ENCODE measurements at regions not wholly inside any gene's neighbourhood (a gene's known extent, or its start where the extent isn't known, plus 50 kb on each side); places are given as distances from the start of the nearest gene placed in this dataset.

DNA sequence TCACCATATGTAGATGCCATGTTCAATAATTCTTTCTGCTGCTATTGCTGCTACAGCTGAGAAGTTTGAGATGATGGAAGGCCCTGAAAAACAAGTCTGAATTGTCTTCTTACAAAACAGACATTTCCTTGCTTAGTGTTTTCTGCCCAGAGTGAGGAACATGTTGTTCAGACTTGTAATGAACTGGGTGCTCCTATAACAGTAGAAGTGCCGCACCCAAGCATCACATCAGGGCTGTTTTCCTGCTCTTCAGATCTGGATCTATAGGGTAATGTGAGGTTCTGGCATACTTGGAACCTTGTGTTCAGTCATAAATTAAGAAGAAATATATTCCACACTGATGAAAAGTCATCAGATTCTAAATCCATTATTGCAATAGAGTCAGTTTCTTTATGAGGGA is 171.9 kb upstream of the DIO2 start:
- TF ChIP-seq, protein P1, sequence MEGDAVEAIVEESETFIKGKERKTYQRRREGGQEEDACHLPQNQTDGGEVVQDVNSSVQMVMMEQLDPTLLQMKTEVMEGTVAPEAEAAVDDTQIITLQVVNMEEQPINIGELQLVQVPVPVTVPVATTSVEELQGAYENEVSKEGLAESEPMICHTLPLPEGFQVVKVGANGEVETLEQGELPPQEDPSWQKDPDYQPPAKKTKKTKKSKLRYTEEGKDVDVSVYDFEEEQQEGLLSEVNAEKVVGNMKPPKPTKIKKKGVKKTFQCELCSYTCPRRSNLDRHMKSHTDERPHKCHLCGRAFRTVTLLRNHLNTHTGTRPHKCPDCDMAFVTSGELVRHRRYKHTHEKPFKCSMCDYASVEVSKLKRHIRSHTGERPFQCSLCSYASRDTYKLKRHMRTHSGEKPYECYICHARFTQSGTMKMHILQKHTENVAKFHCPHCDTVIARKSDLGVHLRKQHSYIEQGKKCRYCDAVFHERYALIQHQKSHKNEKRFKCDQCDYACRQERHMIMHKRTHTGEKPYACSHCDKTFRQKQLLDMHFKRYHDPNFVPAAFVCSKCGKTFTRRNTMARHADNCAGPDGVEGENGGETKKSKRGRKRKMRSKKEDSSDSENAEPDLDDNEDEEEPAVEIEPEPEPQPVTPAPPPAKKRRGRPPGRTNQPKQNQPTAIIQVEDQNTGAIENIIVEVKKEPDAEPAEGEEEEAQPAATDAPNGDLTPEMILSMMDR (IDR thresholded peaks at IDR 0.05), result no peak
- ATAC-seq (ENCODE audit: low FRiP score) (no peak), DNase-seq (ENCODE audit: low spot score) (no peak)

DNA sequence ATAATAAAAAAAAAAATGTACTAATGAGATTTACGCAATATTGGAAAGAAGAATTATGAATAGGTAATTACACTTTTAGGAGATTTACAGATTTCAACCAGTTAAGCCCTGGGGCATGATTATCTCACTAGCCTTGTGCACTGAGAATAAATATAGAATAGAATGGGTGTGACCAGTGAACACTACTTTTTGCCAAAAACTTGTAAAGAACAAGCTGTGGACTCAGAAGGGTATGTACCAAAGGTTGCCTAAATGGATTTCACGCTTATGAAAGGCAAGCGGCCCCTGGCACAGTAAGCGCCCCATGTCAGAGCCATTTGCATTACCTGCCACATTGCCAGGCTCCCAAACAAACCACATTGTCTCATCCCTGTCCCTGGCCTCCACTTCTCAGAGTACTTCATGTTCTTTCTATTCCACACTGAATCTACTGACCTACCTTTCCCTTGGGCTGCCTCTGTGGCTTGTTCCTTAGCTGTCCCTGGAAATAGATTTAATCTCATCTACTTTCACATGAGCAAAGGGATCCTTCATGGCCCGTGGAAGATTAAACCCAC is 170.6 kb upstream of the DIO2 start:
- DNase-seq (ENCODE audit: low spot score), result no peak
- TF ChIP-seq, protein P1 (IDR thresholded peaks at IDR 0.05), result no peak
- no peak for ATAC-seq (ENCODE audit: low FRiP score)

DNA sequence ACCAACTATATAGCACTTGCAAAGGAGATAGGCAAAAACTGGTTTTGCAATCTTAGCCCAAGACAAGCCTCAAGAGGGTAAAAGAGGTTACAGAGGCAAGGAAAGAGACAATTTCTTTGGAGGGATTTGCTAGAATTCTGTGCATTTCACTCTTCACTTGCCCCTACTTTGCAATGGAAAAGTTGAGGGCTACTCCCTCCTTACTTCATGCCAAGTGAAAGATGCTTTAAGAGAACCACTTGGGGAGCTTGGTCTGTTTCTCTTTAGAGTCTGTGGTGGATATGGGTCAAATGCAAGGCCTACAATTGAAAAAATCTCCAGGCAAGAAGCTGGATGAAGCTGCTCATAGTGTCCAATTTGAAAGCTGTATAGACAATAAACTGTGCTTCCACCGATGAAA is 167.7 kb upstream of the DIO2 start:
- TF ChIP-seq, protein P1 (IDR thresholded peaks at IDR 0.05), result no peak
- DNase-seq (ENCODE audit: low spot score), result no peak
- no peak for ATAC-seq (ENCODE audit: low FRiP score)

DNA sequence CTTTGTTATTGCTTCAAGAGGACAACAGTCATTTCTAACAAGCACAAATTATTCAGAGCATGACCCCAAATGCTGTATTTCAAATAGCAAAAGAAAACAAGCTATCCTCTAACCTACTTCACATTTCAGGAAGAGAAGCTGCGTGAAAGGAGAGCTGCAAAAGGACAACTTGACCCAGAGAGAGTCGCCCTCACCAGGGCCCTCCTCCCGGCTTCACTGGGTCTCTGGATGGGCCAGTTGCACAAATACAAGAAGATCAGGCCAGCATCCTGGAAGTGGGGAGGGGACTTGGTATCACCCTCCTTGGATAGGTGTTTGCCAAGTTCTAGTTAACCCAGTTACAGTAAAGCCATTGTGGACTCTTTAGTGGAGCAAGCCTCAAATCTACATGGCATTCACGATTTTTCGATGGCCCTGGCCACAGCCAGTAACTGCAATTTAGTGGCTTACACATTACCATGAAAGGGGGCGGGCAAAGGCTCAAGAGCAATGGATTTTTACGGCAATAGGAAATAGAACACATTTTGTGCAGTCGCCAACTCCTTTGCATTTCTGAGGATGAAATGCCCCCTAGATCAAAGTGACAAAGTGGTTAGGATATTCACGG is 166.9 kb upstream of the DIO2 start:
- TF ChIP-seq, protein P1 (IDR thresholded peaks at IDR 0.05), result no peak
- no peak for ATAC-seq (ENCODE audit: low FRiP score)
- DNase-seq (ENCODE audit: low spot score), result no peak

DNA sequence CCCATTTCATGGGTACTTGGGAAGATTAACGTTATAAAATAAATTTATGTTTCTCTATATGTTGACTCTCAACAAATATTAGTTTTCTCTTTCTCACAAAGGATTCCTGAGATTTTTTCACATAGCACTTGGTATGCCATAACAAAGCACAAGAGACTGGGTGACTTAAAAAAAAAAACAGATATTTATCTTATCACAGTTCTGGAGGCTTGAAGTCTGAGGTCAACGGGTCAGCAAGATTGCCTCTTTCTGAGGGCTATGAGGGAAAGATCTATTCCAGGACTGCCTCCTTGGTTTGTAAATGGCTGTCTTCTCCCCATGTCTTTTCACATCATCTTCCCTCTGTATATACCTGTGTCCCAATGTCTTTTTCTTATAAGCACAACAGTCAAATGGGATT is 153.5 kb upstream of the DIO2 start:
- TF ChIP-seq, protein P1 (IDR thresholded peaks at IDR 0.05), result no peak
- DNase-seq (ENCODE audit: low spot score), result no peak
- no peak for ATAC-seq (ENCODE audit: low FRiP score)

DNA sequence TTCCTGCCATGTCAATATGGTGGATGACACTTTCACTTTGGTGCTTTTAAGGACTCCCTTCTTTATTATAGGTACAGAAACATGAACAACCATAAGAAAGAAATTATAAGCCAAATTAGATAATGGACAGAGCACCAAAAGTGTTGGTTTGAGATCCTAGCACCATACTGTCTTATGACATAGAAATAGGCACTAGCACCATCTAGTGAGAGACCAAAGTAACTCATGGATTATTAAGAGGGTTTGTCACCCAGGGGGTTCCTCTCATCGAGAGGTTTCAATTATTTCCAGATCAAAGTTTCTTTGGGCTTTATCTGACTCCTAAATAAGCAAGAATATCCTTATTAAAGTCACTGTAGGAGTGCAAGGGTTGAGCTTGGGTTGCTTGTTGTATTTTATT is 153.0 kb upstream of the DIO2 start:
- TF ChIP-seq, protein P1 (IDR thresholded peaks at IDR 0.05), result no peak
- ATAC-seq (ENCODE audit: low FRiP score) (no peak), DNase-seq (ENCODE audit: low spot score) (no peak)

DNA sequence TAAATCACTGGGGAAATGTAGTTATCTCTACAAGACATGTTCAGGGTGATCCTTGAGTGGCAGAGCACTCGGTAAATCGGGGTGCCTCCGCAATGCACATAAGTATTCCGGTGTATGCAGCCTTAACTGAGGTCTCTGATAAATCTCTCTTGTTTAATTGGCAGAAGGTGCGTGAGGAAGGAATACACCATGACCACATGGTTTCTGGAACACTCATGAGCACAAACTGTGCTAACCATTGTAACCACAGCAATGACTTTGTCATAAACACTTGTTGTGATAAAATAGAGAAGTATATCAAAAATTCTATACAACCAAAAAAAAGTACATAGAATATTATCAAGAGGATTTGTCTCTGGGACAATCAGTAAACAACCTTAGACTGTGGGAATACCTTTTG is 146.8 kb upstream of the DIO2 start:
- ATAC-seq (ENCODE audit: low FRiP score) (no peak), DNase-seq (ENCODE audit: low spot score) (no peak)
- TF ChIP-seq, protein P1 (IDR thresholded peaks at IDR 0.05), result no peak

Data from omental fat pad (tissue), 3 donors.